ENCODE measurements at regions not wholly inside any gene's neighbourhood (a gene's known extent, or its start where the extent isn't known, plus 50 kb on each side); places are given as distances from the start of the nearest gene placed in this dataset.
"Not testable (repeated sequence)": the region's sequence is repeated elsewhere in the genome, so short reads cannot be mapped to it uniquely, and the experiment has no call there.

GRCh38 chr7:39758234-39758970, 135.0 kb downstream of the RALA start:
- CTCF ChIA-PET: interaction anchor here (1.8 kb wide), 1 partner anchor 178 kb away, joined by 7 read pairs; no protein-coding TSS in a partner anchor
- intact Hi-C loops (cut with micrococcal nuclease): no loop called here
- Mint-ChIP-seq H3K4me1 (ENCODE audit: low read depth) (peaks cover 14% of the 10 kb centered on the region), H3K27ac (no peak overlapping the region), H3K27me3 (ENCODE audit: low read depth) (no peaks in the 10 kb centered on the region), H3K9me3 (no peaks in the 10 kb centered on the region), H3K36me3 (ENCODE audit: low read depth) (no peaks in the 10 kb centered on the region), H3K4me3 (no peak overlapping the region)
- no peak for DNase-seq

- Mint-ChIP-seq H3K36me3 (ENCODE audit: low read depth) (no peaks in the 10 kb centered on the region), H3K27me3 (ENCODE audit: low read depth) (no peaks in the 10 kb centered on the region), H3K27ac (no peak overlapping the region), H3K4me3 (no peak overlapping the region), H3K9me3 (no peaks in the 10 kb centered on the region), H3K4me1 (ENCODE audit: low read depth) (peaks cover 5% of the 10 kb centered on the region)
- no peak for DNase-seq
- intact Hi-C loops (cut with micrococcal nuclease): no loop called here
- CTCF ChIA-PET: no interaction called here
Measured at GRCh38 chr7:39761449-39761848, 138.1 kb downstream of the RALA start.

- H3K4me1 Mint-ChIP-seq (ENCODE audit: low read depth); H3K36me3 Mint-ChIP-seq (ENCODE audit: low read depth); H3K4me3 Mint-ChIP-seq; H3K9me3 Mint-ChIP-seq; H3K27ac Mint-ChIP-seq; H3K27me3 Mint-ChIP-seq (ENCODE audit: low read depth); DNase-seq; intact Hi-C loops (cut with micrococcal nuclease): not testable (repeated sequence)
- CTCF ChIA-PET: interaction anchor here (0.6 kb wide), 1 partner anchor 930 kb away, joined by 3 read pairs; no protein-coding TSS in a partner anchor
Measured at GRCh38 chr7:39762466-39762865, 139.1 kb downstream of the RALA start.

- H3K27me3 Mint-ChIP-seq (ENCODE audit: low read depth); DNase-seq; H3K9me3 Mint-ChIP-seq; intact Hi-C loops (cut with micrococcal nuclease); H3K27ac Mint-ChIP-seq; H3K4me3 Mint-ChIP-seq; H3K4me1 Mint-ChIP-seq (ENCODE audit: low read depth); H3K36me3 Mint-ChIP-seq (ENCODE audit: low read depth); CTCF ChIA-PET: not testable (repeated sequence)
Measured at GRCh38 chr7:39762881-39763280, 139.5 kb downstream of the RALA start.

GRCh38 chr7:39765833-39766232, 142.5 kb downstream of the RALA start:
- not testable (repeated sequence) for H3K27ac Mint-ChIP-seq

GRCh38 chr7:39768439-39768838, 145.1 kb downstream of the RALA start:
- H3K4me1 Mint-ChIP-seq (ENCODE audit: low read depth); H3K9me3 Mint-ChIP-seq; H3K4me3 Mint-ChIP-seq; intact Hi-C loops (cut with micrococcal nuclease); DNase-seq; H3K27me3 Mint-ChIP-seq (ENCODE audit: low read depth); H3K27ac Mint-ChIP-seq; CTCF ChIA-PET: not testable (repeated sequence)
- peaks cover 12% of the 10 kb centered on the region for H3K36me3 Mint-ChIP-seq (ENCODE audit: low read depth)

More at GRCh38 chr7:39765833-39766232, 142.5 kb downstream of the RALA start:
- H3K4me1 Mint-ChIP-seq (ENCODE audit: low read depth); DNase-seq; intact Hi-C loops (cut with micrococcal nuclease); H3K4me3 Mint-ChIP-seq; H3K9me3 Mint-ChIP-seq; H3K27me3 Mint-ChIP-seq (ENCODE audit: low read depth): not testable (repeated sequence)
- CTCF ChIA-PET: interaction anchor here (0.9 kb wide), 1 partner anchor 8 kb away, joined by 3 read pairs; no protein-coding TSS in a partner anchor
- H3K36me3 Mint-ChIP-seq (ENCODE audit: low read depth): peaks cover 10% of the 10 kb centered on the region

GRCh38 chr7:39774341-39774851, 151.0 kb downstream of the RALA start:
- DNase-seq; intact Hi-C loops (cut with micrococcal nuclease); H3K27me3 Mint-ChIP-seq (ENCODE audit: low read depth); H3K27ac Mint-ChIP-seq; H3K4me1 Mint-ChIP-seq (ENCODE audit: low read depth); H3K4me3 Mint-ChIP-seq; H3K36me3 Mint-ChIP-seq (ENCODE audit: low read depth); H3K9me3 Mint-ChIP-seq; CTCF ChIA-PET: not testable (repeated sequence)

- not testable (repeated sequence) for H3K27me3 Mint-ChIP-seq (ENCODE audit: low read depth)
Measured at GRCh38 chr7:39781557-39781956, 158.2 kb downstream of the RALA start.

GRCh38 chr7:39786440-39786839, 163.1 kb downstream of the RALA start:
- DNase-seq; H3K4me1 Mint-ChIP-seq (ENCODE audit: low read depth); H3K27me3 Mint-ChIP-seq (ENCODE audit: low read depth); intact Hi-C loops (cut with micrococcal nuclease); H3K4me3 Mint-ChIP-seq; H3K9me3 Mint-ChIP-seq; CTCF ChIA-PET; H3K36me3 Mint-ChIP-seq (ENCODE audit: low read depth); H3K27ac Mint-ChIP-seq: not testable (repeated sequence)

More at GRCh38 chr7:39781557-39781956, 158.2 kb downstream of the RALA start:
- H3K9me3 Mint-ChIP-seq; DNase-seq; CTCF ChIA-PET; H3K36me3 Mint-ChIP-seq (ENCODE audit: low read depth); H3K4me3 Mint-ChIP-seq; intact Hi-C loops (cut with micrococcal nuclease); H3K4me1 Mint-ChIP-seq (ENCODE audit: low read depth); H3K27ac Mint-ChIP-seq: not testable (repeated sequence)

- peak; percentile 8 for DNase-seq
- not testable (repeated sequence) for H3K36me3 Mint-ChIP-seq (ENCODE audit: low read depth); H3K27ac Mint-ChIP-seq; H3K27me3 Mint-ChIP-seq (ENCODE audit: low read depth); H3K4me1 Mint-ChIP-seq (ENCODE audit: low read depth); H3K4me3 Mint-ChIP-seq; H3K9me3 Mint-ChIP-seq
- CTCF ChIA-PET: interaction anchor here (1.2 kb wide), 1 partner anchor 210 kb away, joined by 3 read pairs; no protein-coding TSS in a partner anchor
- intact Hi-C loops (cut with micrococcal nuclease): loop anchor here (1.0 kb wide), 1 partner anchor 211 kb away; no protein-coding TSS in a partner anchor
Measured at GRCh38 chr7:39791035-39791434, 159.0 kb upstream of the CDK13 start.

GRCh38 chr7:39791911-39792310, 158.1 kb upstream of the CDK13 start:
- intact Hi-C loops (cut with micrococcal nuclease): loop anchor here (1.0 kb wide), 1 partner anchor 212 kb away; no protein-coding TSS in a partner anchor
- CTCF ChIA-PET: interaction anchor here (0.7 to 1.2 kb wide), 2 partner anchors 210 to 211 kb away, joined by 3 read pairs; no protein-coding TSS in a partner anchor
- peak; percentile 28 for DNase-seq
- H3K4me3 Mint-ChIP-seq; H3K36me3 Mint-ChIP-seq (ENCODE audit: low read depth); H3K4me1 Mint-ChIP-seq (ENCODE audit: low read depth); H3K9me3 Mint-ChIP-seq; H3K27me3 Mint-ChIP-seq (ENCODE audit: low read depth): not testable (repeated sequence)
- peak overlapping the region; percentile 18 for H3K27ac Mint-ChIP-seq

GRCh38 chr7:39793026-39793425, 157.0 kb upstream of the CDK13 start:
- H3K4me3 Mint-ChIP-seq; H3K27me3 Mint-ChIP-seq (ENCODE audit: low read depth); DNase-seq; H3K27ac Mint-ChIP-seq; CTCF ChIA-PET; intact Hi-C loops (cut with micrococcal nuclease); H3K9me3 Mint-ChIP-seq; H3K4me1 Mint-ChIP-seq (ENCODE audit: low read depth); H3K36me3 Mint-ChIP-seq (ENCODE audit: low read depth): not testable (repeated sequence)

GRCh38 chr7:39793851-39794250, 156.2 kb upstream of the CDK13 start:
- DNase-seq; H3K4me3 Mint-ChIP-seq; H3K36me3 Mint-ChIP-seq (ENCODE audit: low read depth); H3K4me1 Mint-ChIP-seq (ENCODE audit: low read depth); H3K9me3 Mint-ChIP-seq; H3K27ac Mint-ChIP-seq; H3K27me3 Mint-ChIP-seq (ENCODE audit: low read depth); intact Hi-C loops (cut with micrococcal nuclease): not testable (repeated sequence)
- CTCF ChIA-PET: interaction anchor here (0.7 kb wide), 1 partner anchor 215 kb away, joined by 3 read pairs; no protein-coding TSS in a partner anchor
